C4-2B (cell line): ENCODE measurements at regions not wholly inside any gene's neighbourhood (a gene's known extent, or its start where the extent isn't known, plus 50 kb on each side); places are given as distances from the start of the nearest gene placed in this dataset.

Experiments used
- H3K27ac ChIP-seq: fragments of 450-650 bp; 2 replicates; pipeline ENCODE4 v1.5.1; 2017
- ZFX ChIP-seq: fragments of 450-650 bp; IDR thresholded peaks from 2 replicates; pipeline ENCODE4 v1.6.1; 2017
- TF ChIP-seq, protein P1 (sequence below): fragments of 450-650 bp; conservative IDR thresholded peaks from 2 replicates; pipeline ENCODE4 v1.5.1; 2017; ENCODE audit warnings: mild to moderate bottlenecking

DNA sequence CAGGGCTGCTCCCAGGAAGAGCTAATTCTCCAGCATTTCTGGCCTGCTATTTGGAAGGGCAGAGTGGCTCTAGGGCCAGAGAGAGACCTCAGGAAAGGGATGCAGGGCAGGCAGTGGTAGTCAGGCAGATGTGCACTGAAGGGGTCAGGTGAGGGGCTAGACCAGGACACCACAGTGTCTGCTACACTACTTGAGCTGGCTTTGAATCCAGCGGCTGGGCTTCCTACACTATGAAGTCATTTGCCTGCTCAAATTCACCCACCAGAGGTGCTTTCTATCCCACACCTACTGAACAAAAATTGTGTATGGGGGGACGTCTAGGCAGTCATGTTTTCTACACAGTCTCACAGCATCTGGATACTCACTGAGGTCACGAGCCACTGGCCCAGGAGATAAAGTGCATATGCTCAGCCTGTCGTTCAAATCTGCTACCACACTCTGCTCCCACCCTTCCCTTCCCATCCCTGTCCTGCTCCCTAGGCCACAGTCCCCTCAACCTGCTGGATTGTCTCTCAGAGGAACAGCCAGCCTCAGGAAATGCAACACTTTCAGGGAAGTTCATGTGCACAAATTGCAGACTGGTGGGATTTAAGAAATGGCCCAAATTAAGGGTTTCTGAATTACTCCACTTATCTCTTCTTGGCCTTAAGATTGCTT, 49.9 kb upstream of the SLC6A11 start:
- TF ChIP-seq ZFX: no peak
- TF ChIP-seq, protein P1, sequence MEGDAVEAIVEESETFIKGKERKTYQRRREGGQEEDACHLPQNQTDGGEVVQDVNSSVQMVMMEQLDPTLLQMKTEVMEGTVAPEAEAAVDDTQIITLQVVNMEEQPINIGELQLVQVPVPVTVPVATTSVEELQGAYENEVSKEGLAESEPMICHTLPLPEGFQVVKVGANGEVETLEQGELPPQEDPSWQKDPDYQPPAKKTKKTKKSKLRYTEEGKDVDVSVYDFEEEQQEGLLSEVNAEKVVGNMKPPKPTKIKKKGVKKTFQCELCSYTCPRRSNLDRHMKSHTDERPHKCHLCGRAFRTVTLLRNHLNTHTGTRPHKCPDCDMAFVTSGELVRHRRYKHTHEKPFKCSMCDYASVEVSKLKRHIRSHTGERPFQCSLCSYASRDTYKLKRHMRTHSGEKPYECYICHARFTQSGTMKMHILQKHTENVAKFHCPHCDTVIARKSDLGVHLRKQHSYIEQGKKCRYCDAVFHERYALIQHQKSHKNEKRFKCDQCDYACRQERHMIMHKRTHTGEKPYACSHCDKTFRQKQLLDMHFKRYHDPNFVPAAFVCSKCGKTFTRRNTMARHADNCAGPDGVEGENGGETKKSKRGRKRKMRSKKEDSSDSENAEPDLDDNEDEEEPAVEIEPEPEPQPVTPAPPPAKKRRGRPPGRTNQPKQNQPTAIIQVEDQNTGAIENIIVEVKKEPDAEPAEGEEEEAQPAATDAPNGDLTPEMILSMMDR: no peak
- no peak overlapping the region for H3K27ac ChIP-seq
